Breast epithelium (tissue), 4 donors: ENCODE measurements at regions not wholly inside any gene's neighbourhood (a gene's known extent, or its start where the extent isn't known, plus 50 kb on each side); places are given as distances from the start of the nearest gene placed in this dataset.

ENCODE experiments used
- DNase-seq, 2 donors: peaks; one replicate each; pipeline ENCODE4 v3.0.0-alpha.2; 2019; ENCODE audit warnings: low spot score in 2 of 2
- H3K27ac ChIP-seq, 2 donors: fragments of 200-600 bp; sonication (generic) in 1 of 2; one replicate each; pipeline ENCODE4 v1.5.1; 2016 to 2019; ENCODE audit warnings: mild to moderate bottlenecking in 1 of 2
- H3K27me3 ChIP-seq, 2 donors: fragments of 200-600 bp; sonication (generic) in 1 of 2; one replicate each; pipeline versions ENCODE4 v1.5.1 to v1.6.0; 2017 to 2019; ENCODE audit warnings: control low read depth in 1 of 2, mild to moderate bottlenecking in 1 of 2
- H3K36me3 ChIP-seq: fragments of 200-600 bp; one replicate; pipeline ENCODE4 v1.5.1; 2019
- H3K4me1 ChIP-seq, 2 donors: fragments of 200-600 bp; sonication (generic); one replicate each; pipeline ENCODE4 v1.5.1; 2016 to 2019; ENCODE audit warnings: control low read depth in 1 of 2
- H3K4me3 ChIP-seq, 3 donors: fragments of 200-600 bp; sonication (generic); 1 replicate in 2 of 3; 2 replicates in 1 of 3; pipeline ENCODE4 v1.5.1; 2016 to 2019; ENCODE audit warnings: mild to moderate bottlenecking in 3 of 3, moderate library complexity in 2 of 3
- H3K9me3 ChIP-seq, 2 donors: fragments of 200-600 bp; sonication (generic) in 1 of 2; one replicate each; pipeline ENCODE4 v1.5.1; 2016 to 2019; ENCODE audit warnings: control low read depth in 1 of 2
- POLR2A ChIP-seq: fragments of 450-650 bp; IDR thresholded peaks from one replicate; pipeline ENCODE4 v1.6.1; 2016; ENCODE audit warnings: antibody characterized with exemption, mild to moderate bottlenecking, moderate library complexity
- POLR2AphosphoS5 ChIP-seq, 3 donors: sonication (generic); formaldehyde crosslinking; IDR thresholded peaks; one replicate each; pipeline ENCODE4 v1.6.1; 2017; ENCODE audit warnings: antibody characterized with exemption in 3 of 3
- intact Hi-C: fragments of 100-400 bp; cut with DNase I; formaldehyde crosslinking; loops from one replicate; pipeline ENCODE4 v1.15.1; 2023; ENCODE audit warnings: low total_unique reads
- TF ChIP-seq, protein P1 (sequence below), 3 donors: fragments of 450-650 bp; IDR thresholded peaks; one replicate each; pipeline ENCODE4 v1.5.1; 2016 to 2017; ENCODE audit warnings: antibody characterized with exemption in 3 of 3, mild to moderate bottlenecking in 3 of 3, moderate library complexity in 3 of 3

DNA sequence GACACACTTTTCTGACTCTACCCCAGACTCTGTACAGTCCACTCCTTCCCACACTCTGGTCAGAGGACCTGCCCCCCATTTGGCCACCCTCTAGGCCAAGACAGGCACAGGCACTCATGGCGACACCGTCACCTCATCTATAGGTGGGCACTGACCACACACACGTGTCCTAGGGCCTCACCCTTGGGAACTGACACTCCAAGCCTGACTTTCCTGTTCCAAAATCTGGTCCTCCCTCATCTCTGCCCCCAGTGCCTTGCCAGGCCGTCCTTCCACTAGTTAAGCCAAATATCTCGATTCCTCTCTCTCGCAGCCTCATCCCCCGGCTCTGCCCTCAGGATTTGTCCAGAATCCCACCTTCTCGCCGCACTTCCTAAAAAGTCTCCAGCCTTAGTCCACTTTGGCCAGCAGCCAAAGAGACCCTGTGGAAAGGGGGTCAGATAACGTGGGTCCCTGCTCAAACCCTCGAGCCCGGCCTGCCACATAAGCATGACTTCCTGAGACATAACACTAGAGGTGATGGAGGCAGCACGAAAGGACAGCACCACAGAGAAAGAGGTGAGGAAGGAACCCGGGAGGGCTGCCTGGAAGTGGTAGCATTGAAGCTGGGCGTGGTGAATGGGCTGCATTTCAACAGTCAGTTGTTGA is 105.8 kb upstream of the OTOS start:
- Histone ChIP-seq H3K4me1 (peaks cover 4 to 5% of the 10 kb centered on the region in 2 donors), H3K27me3 (no peaks in the 10 kb centered on the region), H3K4me3 (no peak overlapping the region), H3K36me3 (no peaks in the 10 kb centered on the region), H3K9me3 (no peaks in the 10 kb centered on the region), H3K27ac (peak overlapping the region in 1 of 2 donors; percentile 66)
- DNase-seq, result no peak
- TF ChIP-seq POLR2A, result no peak
- TF ChIP-seq, protein P1, sequence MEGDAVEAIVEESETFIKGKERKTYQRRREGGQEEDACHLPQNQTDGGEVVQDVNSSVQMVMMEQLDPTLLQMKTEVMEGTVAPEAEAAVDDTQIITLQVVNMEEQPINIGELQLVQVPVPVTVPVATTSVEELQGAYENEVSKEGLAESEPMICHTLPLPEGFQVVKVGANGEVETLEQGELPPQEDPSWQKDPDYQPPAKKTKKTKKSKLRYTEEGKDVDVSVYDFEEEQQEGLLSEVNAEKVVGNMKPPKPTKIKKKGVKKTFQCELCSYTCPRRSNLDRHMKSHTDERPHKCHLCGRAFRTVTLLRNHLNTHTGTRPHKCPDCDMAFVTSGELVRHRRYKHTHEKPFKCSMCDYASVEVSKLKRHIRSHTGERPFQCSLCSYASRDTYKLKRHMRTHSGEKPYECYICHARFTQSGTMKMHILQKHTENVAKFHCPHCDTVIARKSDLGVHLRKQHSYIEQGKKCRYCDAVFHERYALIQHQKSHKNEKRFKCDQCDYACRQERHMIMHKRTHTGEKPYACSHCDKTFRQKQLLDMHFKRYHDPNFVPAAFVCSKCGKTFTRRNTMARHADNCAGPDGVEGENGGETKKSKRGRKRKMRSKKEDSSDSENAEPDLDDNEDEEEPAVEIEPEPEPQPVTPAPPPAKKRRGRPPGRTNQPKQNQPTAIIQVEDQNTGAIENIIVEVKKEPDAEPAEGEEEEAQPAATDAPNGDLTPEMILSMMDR (IDR thresholded peaks at IDR 0.05), result no peak
- no peak for TF ChIP-seq POLR2AphosphoS5 (IDR thresholded peaks at IDR 0.05)
- intact Hi-C loops, result no loop called here

DNA sequence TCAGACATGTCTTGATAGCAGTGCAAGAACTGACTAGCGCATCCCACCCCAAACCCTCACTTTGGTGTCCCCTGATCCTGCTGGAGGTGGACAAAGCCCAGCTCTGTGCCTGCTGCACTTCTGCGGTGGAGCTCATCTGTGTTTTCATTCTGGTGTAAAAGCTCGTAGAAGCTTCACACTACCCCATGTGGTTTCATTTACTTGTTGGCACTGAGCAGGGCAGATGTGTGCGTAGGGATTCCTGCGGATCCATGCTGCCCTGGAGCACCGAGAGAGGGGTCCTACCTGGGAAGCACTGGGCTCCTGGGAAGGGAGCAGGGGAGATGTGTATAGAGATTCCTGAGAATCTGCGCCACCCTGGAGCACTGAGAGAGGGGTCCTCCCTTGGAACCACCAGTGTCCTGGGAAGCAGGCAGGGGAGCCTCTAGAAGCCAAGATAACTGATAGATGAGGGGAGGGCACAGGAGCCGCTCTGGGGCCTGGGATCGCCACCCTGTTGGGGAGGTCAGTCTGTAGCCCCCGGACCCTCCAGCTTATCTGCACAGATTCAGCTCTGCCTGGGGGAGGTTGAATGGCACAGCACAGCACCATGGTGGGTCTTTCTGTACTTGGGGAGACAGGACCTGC is 106.9 kb upstream of the OTOS start:
- no peaks in the 10 kb centered on the region for H3K27me3 ChIP-seq
- H3K4me1 ChIP-seq, result peaks cover 5 to 10% of the 10 kb centered on the region in 2 donors
- no peak for DNase-seq
- H3K4me3 ChIP-seq, result no peak overlapping the region
- TF ChIP-seq POLR2AphosphoS5 (IDR thresholded peaks at IDR 0.05) (no peak), POLR2A (no peak)
- TF ChIP-seq, protein P1 (IDR thresholded peaks at IDR 0.05), result no peak
- H3K36me3 ChIP-seq, result no peaks in the 10 kb centered on the region
- no peak overlapping the region for H3K27ac ChIP-seq
- no peaks in the 10 kb centered on the region for H3K9me3 ChIP-seq
- intact Hi-C loops, result no loop called here

DNA sequence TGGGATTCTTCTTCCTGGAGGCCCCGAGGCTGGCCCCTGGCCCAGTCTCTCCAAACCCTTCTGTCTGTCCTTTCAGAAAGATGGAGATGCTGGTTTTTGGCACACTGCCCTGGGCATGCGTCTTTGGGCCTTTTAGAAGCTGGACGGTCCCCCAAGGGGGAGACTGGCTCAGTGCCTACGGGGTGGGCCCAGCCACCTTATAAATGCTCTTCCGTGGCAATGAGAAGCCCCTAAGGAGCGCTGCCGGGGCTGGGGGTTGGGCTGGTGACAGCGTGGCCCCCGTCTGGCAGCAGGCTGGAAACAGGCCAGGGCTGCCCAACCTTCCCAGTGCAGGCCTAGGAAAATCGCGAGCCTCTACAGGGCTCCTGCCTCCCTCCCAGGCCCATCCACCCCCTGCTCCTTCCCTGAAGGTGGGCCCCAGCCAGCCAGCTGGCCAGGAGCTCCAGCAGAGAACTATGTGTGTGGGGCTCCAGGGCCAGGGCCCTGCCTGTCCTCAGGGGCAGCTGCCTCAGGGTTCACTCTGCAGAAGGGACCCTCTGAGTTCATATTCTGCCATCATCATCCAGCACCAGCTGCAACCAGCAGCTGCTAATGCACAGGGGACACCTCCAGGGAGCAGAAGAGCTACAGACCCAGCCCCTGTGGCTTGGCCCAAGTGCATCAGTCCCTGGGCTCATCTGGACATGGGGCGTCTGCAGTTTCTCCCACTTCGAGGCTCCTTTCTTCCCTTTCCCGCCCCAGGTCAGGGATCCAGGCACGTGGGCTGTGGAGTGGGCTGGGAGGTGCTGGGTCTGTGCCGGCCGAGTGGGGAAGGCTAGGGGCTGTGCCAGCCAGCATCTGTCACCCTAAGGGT is 107.6 kb upstream of the OTOS start:
- H3K9me3 ChIP-seq, result no peaks in the 10 kb centered on the region
- H3K4me1 ChIP-seq, result peaks cover 5 to 10% of the 10 kb centered on the region in 2 donors
- DNase-seq, result no peak
- no peaks in the 10 kb centered on the region for H3K27me3 ChIP-seq
- H3K4me3 ChIP-seq, result no peak overlapping the region
- H3K36me3 ChIP-seq, result no peaks in the 10 kb centered on the region
- intact Hi-C loops, result no loop called here
- TF ChIP-seq, protein P1 (IDR thresholded peaks at IDR 0.05), result no peak
- TF ChIP-seq POLR2AphosphoS5 (IDR thresholded peaks at IDR 0.05), result no peak
- TF ChIP-seq POLR2A, result no peak
- H3K27ac ChIP-seq, result no peak overlapping the region

DNA sequence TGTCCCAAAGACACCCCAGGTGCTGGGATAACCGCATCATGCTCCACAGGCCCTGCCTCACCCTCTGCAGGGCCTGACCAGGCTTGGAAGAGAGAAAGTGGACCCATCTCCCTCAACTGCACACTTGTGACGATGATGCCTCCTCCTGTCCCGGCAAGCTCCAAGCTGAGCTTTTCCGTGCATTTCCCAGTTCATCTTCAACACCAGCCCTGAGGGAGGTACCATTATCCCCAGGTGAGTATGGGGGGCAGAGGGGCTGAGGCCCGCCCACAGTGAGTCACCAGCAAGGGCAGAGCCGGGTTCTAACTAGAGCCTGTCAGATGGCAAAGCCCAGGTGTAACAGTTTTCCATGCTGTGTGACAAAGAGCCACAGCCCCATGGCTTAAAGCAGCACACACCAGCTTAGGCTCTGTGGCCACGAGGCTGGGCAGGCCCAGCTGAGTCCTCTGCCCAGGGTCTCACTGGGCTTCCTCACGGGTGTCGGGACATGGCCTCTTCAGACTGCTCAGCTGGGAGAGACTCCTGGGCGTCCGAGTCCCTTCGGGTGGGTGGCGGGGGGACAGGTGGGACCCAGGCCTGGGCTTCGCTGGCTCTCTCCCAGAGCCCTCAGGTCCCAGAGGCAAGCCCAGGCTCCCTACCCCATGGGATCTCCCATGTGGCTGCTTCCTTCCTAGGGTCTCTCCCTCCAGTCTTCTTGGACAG is 108.4 kb upstream of the OTOS start:
- intact Hi-C loops, result no loop called here
- peaks cover 5 to 10% of the 10 kb centered on the region in 2 donors for H3K4me1 ChIP-seq
- TF ChIP-seq, protein P1 (IDR thresholded peaks at IDR 0.05), result no peak
- no peak for TF ChIP-seq POLR2A
- TF ChIP-seq POLR2AphosphoS5 (IDR thresholded peaks at IDR 0.05), result no peak
- H3K27me3 ChIP-seq, result no peaks in the 10 kb centered on the region
- H3K4me3 ChIP-seq, result no peak overlapping the region
- H3K9me3 ChIP-seq, result no peaks in the 10 kb centered on the region
- H3K36me3 ChIP-seq, result no peaks in the 10 kb centered on the region
- peak overlapping the region in 1 of 2 donors; percentile 12 for H3K27ac ChIP-seq
- no peak for DNase-seq
